DMS 273 treated with DMSO at 0.1 percent for 48 hours (cell line): ENCODE measurements at regions not wholly inside any gene's neighbourhood (a gene's known extent, or its start where the extent isn't known, plus 50 kb on each side); places are given as distances from the start of the nearest gene placed in this dataset.
"Not testable (repeated sequence)": the region's sequence is repeated elsewhere in the genome, so short reads cannot be mapped to it uniquely, and the experiment has no call there.

Source experiments
- DNase-seq: peaks from one replicate; lab custom pipeline; 2025; lab: John Stamatoyannopoulos, UW

DNA sequence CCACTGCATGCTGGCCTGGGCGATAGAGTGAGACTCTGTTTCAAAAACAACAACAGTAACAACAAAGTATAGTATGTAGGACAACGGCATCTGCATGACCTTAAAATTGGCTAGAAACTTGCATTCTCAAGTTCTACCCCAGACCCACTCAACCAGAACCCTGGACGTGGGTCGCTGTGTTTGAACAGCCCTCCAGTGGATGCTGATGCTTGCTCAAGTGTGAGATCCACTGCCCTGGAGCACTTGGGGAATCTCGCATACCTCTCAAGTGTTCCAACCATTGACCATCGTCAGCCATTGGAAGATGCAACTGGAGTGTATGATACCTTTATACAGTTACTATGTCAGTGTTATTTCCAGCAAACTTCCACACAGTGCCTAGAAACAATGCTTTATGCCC, 435.9 kb downstream of the DCDC2C start:
- DNase-seq = no peak

DNA sequence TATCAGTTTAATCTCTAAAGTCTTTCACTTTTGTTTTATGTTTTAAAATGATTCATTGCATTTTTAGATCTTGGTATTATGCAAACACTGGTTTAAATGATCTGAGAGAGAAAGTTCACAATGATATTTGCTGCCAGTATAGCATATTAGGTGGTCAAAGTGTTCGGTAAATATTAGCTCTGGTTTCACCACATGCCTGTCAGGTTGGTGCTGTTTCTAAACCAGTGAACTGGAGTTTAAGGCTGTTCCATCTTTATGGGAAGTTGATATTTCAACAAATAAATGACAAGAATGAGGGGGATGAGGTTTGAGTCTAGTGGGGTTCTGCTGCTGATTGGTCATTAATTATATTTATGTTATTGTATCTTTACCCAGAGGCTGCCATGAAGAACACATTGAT, 436.4 kb downstream of the DCDC2C start:
- DNase-seq = no peak

DNA sequence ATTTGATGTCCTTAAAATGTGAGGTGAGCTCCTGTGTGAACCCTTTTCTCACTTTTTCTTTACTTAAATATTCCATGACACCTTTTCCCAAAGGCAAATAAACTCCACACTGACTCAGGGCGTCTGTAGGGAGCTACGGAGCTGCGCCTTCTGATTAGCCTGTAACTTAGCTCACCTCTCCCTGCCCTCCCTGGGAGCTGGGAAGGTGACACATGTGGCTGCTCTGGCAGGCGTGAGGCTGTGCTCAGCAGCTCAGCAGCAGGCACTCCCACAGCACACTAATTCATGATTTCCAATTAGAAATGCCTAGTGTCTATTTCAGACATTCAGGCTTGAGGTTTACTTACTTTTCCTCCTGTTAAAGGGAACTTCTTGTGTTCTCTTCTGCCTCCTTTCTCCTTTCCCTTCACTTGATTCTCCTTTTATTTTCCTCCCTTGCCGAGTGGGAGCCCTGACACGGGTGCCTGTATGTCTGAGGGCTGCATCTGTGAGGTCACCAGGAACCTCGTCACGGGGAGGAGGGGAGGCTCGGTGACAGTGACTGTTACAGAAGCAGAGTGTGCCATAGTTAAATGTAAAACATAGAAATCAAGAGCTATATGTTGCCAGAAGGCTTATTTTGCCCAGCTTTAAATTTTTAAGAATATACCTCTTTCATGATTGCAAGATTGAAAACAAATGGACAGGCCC, 437.1 kb downstream of the DCDC2C start:
- DNase-seq = no peak

DNA sequence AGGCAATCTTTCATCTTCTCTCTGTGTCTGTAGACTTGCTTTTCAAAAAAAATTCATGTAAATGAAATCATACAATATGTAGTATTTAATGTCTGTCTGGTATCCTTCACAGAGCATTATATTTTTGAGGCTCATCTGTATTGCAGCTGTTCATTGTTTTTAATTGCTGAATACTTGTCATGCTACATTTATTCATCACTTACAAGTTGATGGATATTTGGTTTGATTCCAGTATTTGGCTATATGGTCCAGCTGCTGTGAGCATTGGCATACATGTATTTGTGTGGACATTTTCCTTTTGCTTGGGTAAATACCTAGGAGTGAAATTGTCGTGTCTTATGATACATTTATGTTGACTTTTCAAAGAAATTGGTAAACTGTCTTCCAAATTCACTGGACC, 441.4 kb downstream of the DCDC2C start:
- no peak for DNase-seq

DNA sequence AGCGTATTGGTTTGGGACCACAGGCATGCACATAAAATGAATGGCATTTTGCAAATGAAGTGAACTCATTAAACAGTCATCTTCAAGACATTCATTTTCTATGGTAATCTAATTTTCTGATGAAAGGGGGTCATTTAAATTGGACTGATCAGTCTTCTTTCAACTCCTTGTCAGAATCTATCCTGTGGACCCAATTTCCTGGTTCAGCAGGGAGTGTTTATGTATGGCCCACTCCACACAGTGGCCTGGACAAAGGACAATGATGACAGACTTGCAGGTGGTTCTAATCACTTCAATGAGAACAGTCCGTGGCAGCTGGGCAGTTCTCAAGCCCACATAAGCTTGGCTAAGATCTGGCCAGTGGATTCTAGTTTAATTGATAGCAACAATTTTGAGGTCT, 448.1 kb downstream of the DCDC2C start:
- DNase-seq = no peak

DNA sequence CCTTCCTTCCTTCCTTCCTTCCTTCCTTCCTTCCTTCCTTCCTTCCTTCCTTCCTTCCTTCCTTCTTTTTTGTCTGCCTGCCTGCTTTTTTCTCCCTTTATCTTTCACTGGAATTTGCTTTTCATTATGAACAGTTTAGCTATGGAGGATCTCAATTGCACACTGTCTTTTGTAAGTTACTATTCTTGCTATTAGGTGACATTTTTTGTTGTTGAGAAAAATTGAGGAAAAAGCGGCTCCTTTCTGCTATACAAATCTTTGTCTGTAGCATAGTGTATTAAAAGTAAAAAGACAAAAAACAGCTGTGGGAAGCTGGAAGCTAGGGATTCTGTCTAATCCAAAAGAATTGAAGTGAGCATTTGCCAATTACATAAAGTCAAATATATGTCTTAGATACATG, 448.7 kb downstream of the DCDC2C start:
- DNase-seq = no peak

DNA sequence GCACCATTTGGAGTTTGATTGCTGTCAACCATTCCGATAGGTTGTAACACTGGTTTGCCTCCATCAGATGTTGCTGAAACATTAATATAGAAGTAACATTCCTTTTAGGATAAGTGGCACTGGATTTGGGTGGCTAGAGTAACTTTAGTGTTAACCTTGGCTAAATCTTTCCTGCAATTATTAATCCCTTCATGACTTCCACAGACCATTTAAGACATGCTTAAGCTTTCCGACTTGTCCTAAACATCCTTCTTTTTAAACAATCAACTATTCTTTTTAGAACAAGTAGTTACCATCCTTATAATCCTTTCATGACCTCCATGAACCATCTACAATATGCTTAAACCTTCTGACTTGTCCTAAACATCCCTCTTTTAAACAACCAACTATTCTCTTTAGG, 465.5 kb downstream of the DCDC2C start:
- DNase-seq = no peak

DNA sequence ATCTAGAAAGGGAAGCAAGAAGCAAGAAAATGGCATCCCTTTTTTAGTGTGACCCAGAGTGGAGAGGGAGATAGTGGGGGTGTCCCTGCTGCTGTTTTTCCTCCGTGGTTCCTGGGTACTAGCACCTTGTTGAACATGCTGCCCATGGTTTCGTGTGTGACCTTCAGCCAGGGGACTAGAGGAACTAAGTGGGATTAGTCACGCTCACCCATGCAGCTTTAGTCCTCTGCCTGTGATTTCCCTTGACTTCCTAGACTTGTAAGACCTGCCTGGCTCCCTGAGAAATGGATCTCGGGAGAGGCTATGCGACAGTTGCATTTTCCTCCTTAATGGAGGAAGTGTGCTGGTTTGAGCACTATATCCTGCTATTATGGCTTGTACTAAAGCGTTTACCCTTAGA, 471.4 kb downstream of the DCDC2C start:
- no peak for DNase-seq

DNA sequence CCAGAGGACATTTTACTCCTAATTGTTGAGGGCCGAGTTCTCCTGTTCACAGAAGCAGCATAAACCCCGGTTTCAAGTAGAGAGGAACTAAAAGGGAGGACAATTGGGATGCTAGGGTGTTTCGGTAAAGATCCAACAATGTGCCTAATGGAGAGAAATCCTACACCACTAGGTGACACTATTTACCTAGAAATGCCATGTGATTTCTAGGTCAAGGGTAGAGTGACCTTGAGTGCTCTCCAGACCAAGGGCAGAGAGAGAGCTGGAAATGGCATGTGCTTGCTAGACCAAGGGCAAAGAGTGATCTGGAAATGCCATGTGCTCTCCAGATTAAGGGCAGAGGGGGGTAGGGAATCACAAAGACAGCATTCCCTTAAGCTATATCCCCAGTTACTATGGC, 472.0 kb downstream of the DCDC2C start:
- no peak for DNase-seq

DNA sequence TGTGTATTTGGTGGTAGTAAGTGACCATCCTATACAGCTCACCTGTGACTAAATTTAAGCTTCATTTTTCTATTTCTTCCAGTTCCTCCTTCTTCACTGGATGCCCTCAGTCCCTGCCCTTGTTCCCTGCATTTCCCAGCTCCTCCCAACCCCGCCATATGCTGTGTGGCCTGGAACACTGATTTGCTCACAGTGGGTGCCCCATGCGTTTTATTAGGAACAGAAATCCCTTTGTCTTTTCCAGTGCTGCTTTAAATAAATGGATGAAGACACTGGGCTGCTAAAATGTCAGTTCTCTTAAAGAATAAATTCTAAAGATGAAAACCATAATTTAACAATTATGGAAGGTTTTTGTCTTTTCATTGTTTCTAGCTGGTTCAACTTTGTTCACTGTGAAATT, 477.3 kb downstream of the DCDC2C start:
- no peak for DNase-seq

DNA sequence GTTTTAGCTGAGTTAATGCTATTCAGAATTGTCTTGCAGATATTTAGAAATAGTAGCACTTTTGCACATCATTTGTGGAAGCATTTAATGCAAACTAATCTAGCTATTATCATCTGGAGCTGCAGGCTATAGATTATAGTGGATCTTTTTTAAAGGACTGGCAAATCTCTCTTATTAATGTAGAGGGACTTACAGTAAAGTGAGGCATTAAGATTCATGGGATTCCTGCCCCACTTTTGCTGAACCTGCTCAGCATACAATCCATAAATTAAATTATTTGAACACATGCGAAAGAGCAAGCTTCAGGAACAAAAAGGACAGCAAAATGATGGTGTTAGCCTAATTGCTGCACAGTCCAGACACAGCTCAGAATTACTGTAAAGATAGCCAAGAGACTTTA, 477.7 kb downstream of the DCDC2C start:
- no peak for DNase-seq

DNA sequence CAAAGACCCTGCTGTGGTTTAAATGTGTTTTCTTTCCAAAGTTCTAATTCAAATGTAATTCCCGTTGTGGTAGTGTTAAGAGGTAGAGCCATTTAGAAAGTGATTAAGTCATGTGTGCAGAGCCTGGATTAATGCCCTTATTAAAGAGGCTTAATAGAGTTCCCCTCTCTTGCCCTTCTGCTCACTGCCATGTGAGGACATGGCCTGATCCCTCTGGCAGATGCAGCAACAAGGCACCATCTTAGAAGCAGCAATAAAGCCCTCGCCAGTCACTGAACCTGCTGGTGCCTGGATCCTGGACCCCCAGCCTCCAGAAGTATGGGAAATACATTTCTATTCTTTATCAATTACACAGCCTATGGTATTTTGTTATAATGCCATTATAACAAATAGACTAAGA, 485.2 kb downstream of the DCDC2C start:
- DNase-seq = no peak

DNA sequence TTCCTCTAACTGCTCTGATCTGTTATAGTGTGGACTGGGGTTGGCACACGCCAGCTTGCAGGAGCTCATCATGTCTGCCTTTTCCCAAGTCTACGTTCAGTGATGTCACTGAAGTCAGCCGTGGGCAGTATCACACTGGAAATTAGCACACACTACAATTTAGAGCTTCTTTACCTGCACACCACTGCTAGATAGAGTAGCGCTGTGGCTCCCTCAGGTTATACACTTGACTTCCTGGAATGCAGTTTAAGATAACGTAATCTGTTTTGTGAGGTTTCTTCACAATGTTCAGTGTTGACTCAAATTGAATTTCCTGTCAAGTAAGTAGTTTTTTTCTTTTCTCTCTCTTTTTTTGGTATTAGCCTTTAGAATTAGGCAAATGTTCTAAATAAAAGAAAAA, 487.2 kb downstream of the DCDC2C start:
- no peak for DNase-seq

DNA sequence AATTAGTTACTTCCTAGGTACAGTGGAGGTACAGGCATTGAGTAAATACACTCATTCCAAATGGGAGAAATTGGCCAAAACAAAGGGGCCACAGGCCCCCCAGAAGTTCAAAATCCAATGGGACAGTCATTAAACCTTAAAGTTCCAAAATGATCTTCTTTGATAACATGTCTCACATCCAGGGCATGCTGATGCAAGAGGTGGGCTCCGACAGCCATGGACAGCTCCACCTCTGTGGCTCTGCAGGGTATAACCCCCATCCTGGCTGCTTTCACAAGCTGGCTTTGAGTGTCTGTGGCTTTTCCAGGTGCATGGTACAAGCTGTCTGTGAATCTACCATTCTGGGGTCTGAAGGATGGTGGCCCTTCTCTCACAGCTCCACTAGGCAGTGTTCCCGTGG, 488.7 kb downstream of the DCDC2C start:
- DNase-seq = no peak

DNA sequence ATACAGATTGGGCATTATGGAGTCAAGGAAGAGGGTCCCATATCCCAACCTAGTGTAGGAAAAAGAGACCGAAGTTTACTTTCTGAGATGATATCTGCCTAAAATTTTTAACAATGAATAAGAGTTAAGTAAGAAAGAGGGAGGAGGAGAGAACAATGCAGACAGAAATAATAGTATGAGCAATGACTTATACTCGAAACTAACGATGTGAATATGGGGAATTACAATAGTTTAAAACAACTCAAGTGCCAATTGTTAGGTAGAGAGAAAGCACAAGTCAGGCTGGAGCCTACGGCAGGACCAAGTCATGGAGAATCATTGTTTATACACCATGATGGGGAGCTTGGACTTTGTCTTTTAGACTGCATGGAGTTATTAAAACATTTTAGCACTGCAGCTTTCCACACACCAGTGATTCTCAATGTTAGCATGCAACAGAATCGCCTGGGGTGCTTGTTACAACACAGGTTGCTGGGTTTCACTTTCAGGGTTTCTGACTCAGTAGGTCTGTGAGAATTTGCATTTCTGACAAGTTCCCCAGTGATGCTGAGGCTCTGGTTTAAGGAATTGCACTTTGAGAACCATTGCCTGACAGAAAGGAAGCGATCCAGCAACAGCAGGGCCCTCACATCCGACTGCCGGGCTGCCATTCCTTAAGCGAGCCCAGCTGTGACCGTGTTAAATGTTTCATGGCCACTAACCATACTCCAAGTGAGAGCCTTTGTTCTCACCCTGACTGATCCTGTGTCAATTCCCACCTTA, 511.2 kb downstream of the DCDC2C start:
- no peak for DNase-seq

DNA sequence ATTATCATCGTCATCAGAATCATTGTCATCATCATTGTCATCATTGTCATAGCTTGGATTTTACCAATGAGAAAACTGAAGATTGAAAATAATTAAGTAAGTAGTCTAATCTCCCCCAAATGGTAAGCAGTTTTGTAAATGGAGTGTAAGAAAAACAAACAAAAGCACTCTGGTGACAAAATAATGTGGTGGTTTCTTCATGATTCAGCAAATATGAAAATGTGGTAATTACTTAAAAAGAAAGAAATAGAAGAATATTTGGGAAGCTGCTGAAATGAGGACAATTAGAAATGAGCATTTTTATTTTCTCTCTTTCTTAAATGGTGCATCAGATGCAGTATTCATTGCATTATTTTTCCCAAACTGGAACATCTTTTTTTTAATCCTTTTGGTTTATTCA, 514.4 kb downstream of the DCDC2C start:
- DNase-seq = no peak

DNA sequence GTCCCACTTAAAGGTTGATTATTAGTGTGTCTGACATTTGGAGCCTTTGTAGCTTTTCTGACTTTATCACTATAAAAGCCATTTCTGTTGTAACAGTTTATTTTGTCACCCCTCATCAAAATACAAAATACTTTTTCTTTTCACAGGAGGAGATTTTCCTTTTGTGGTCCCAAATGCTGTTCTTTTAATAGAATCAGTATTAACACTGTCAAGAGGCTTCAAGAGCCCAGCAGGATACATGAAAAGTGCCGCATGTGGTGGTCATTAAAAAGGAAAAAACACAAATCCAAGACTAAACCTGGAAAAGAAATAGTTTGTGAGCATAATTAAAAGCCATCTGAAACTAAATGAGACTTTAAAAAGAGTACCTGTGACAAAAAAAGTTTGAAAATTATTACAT, 515.7 kb downstream of the DCDC2C start:
- no peak for DNase-seq

DNA sequence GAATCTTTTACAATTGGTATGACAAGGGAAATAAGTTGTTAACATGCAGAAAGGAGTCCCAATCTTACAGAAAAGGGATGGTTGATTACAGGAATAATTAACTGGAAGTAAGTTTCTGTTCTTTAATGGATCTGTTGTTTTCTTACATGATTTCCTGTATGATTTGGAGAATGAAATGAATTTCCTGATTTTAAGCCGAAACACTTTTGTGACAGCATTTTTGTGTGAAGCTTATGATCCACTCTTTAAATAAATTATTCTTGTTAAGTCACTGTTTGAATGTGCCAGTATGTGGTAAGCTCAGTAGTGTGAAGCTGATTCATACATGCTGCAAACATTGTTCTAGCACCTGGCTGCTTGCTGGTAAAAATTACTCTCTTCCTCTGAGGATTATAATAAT, 516.2 kb downstream of the DCDC2C start:
- no peak for DNase-seq

DNA sequence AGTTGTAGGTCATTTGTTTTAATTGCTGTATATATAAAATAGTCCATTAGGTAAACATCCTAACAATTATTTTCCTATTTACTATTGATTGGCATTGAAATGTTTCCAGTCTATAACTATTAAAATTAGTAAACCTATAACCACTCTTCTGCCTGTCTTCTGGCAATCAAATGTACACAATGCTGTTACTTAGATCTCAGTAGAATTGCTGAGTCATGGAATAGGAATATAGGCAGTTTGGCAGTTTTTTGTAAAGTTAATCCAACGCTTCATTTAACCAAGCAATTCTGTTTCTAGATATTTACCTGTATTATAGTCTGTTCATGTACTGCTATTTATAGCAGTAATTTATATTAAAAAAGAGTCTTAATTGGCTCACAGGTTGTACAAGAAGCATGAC, 518.1 kb downstream of the DCDC2C start:
- no peak for DNase-seq

DNA sequence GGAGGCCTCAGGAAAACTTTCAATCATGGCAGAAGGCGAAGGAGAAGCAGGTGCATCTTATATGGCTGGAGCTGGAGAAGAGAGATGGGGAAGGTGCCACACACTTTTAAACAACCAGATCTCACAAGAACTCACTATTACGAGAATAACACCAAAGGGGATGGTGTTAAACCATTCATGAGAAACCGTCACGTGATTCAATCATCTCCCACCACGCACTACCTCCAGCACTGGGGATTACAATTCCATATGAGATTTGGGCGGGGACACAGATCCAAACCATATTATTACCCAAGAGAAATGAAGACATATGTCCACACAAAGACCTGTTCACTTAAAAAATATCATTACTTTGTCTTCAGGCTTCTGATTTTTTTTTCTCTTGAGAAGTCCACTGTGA, 518.5 kb downstream of the DCDC2C start:
- DNase-seq = no peak

DNA sequence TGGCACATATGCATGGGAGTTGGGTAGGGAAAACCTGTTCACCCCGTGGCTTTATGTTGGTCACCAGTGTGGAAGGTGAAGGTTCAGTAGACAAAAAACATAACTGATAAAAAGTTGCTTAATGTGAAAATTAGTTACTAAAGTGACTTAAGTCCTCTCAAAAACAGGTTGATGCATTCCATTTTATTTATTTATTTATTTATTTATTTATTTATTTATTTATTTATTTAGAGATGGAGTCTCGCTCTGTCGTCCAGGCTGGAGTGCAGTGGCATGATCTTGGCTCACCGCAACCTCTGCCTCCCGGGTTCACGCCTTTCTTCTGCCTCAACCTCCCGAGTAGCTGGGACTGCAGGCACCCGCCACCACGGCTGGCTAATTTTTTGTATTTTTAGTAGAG, 541.0 kb downstream of the DCDC2C start:
- DNase-seq = not testable (repeated sequence)

DNA sequence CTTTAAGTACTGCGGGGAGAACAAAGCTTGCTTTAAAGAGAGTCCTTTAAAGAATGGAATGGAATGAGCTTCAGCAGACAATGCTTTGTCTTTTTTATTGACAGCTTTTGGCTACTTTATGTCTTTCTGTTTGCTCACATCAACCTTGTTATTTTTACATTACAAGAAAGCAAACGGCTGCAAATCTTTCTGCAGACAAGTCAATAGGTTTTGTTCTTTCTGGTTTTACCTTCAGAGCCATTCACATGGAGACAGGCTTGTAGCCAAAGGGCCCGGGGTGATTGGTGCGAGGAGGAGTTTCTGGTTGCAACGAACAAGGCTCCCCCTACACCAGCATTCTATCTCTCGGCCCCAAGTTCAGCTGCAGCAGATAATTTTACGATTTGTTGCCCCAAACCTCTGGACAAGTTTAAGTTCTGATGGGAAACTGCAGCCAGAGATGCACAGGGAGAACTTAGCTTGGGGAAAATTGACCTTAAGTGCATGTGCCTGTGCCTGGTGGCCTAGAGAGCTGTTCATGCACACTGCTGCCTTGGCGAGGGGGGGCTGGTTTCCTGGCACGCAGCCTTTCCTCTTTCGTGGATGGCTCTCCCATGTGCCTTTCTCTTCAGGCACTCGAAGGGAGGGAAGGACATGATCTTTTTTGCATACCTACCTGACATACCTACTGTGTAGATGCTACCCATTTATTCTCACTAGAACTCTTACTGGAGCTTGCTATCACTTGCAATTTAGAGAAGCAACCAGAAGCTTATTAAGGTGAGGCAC, 543.2 kb downstream of the DCDC2C start:
- DNase-seq = no peak

DNA sequence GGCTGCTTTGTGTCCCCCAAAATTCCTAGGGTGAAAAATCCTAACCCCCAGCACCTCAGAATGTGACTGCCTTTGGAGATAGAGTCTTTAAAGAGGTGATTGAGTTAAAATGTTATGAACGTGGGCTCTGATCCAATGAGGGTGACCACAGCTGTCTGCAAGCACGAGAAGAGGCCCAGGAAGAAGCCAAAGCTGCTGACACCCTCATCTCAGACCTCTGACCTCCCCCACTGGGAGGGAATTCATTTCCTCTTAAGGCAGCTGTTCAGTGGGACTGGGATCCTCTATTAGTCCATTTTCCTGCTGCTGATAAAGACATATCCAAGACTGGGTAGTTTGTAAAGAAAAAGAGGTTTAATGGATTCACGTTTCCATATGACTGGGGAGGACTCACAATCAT, 544.4 kb downstream of the DCDC2C start:
- DNase-seq = no peak
